ENCODE measurements at regions not wholly inside any gene's neighbourhood (a gene's known extent, or its start where the extent isn't known, plus 50 kb on each side); places are given as distances from the start of the nearest gene placed in this dataset.

DNA sequence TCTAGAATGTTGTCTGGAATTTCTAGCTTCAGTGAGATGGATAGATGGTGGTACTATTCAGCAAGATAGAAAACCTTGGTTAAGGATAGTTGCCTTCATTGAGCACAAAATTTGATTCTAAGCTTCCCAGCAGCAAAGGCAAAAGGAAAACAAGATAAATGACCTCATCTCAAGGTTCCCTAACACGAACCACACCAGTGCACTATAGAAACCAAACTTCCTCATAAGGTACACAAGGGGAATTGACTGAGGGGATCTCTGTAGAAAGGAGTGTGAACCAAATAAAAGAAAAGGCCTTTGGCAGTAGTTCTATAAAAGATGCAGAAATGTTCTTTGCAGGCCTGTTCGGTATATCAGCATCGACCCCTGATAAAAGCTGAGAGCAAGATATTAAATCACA lies 288.9 kb downstream of the SHQ1 start:
- DNase-seq, result no peak

DNA sequence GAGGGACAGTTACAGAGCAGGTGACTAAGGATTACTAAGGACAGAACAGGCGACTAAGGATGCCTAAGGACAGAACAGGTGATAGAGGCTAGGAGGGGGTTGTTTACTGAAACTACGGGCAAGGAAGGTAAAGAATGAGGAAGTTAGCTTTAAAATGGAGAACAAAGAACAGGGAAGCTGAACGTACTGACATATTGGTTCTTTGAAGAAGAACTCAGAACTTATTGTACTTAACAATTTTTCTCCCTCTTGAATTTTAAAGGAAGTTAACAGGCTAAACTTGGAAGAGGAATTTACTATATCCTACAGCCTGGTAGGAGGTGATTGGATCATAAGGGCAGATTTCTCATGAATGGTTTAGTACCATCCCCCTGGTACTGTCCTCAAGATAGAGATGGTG lies 290.2 kb downstream of the SHQ1 start:
- DNase-seq, result no peak

DNA sequence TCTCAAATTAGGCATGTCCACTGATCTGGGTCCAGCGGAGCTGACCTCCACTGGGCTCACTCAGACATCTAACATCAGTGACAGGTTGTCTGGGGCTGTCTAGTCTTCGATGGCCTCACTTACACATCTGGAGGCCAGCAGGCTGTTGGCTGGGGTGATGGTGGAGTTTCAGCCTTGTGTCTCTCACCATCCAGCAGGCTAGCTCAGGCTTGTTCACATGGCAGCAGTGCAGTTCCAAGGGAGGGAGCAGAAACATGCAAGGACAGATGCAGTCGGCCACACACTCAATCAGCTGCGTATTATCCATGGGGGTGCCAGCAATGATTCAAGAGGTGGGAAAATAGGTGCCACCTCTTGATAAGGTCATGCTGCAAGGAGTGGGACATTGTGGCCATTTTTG lies 292.5 kb downstream of the SHQ1 start:
- DNase-seq, result no peak

DNA sequence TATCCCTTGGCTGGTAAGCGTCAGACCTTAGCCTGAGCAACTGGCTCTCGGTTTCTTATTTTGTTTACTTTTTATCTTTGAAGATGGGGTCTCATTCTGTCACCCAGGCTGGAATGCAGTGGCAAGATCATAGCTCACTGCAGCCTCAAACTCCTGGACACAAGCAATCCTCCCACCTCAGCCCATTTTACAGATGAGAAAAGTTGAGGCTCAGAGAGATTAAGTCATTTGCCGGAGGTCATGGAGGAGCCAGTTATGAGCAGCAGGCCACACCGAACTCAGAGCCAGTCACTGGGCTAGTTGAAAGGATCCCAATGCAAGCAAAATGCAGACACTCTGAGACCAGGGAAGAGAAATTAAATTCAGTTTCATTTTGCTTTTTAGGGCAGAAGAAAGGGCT lies 293.6 kb downstream of the SHQ1 start:
- DNase-seq, result no peak

DNA sequence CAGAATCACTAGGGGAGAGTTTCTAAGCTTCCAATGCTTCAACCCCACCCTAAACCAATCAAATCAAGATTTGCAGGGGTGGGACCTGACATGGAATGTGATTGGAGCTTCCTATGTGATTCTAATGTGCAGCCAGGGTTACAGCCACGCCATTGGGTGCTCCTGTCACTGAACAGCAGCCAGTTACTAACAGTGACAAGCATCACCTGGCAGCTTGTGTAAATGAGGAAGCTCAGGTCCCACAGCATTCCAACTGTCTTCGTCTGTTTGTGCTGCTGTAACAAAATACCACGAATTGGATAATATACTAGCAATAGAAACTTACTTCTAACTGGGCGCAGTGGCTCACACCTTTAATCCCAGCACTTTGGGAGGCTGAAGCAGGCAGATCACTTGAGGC lies 294.9 kb downstream of the SHQ1 start:
- no peak for DNase-seq

DNA sequence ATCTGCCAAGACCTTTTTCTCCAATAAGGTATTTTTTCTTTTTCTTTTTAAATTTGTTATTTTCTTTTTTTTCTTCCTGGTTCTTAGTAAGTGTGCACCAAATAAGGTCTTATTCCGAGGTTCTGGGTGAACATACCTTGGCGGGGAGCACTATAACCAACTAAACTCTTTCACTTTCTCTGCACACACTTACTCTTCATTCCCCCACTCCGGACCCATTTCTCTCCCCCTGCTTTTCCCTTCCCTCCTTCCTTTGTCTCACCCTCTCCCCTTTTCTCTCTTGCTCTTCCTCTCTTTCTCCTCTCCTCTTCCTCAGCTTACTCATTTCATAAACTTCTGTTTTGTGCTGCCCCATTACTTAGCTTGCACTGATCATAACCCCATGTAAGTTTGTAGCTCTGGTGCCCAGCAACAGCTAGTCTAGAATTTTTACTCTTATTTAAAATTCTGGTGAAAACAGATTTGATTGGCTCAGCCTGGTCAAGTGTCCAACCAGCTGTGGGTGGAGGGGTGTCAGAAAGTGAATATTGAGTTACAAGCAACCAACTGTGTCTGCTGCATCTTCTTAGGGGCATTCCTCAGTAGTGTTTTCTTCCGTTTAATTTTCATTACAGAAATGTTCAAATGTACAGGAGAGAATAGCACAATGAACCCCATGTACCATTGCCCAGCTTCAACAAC lies 297.5 kb downstream of the SHQ1 start:
- DNase-seq, result no peak

DNA sequence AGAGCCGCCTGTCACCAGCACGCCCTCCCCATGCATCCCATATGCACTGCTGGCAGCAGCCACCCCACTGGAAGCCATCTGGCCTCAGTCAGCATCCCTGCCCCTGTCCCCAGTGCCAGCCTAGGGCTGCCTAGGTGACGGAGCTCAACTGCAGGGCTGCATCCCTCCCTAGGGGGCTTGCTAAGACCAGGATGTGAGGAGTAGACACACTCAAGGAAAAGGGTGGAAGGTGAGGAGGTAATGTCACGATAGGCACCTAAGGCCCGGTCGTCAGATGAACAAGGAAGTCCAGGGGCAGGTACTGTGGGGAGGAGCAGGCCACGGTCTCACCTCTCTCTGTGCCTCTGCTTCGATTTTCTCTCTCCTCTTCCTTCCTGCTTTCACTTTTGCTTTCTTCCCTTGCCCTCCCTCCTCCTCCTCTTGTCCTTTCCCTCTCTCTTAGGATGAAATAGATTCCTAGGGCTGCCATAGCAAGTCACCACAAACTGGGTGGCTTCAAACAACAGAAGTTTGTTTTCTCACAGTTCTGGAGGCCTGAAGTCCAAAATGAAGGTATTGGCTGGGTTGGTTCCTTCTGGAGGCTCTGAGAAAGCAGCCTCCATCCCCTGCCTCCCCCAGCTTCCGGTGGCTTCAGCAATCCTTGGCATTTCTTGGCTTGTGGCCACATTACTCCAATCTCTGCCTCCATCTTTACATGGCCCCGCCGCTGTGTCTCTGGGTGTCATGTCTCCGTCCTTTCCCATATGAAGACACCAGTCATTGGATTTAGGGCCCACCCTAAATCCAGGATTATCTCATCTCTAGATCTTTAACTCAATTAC lies 298.3 kb downstream of the SHQ1 start:
- DNase-seq, result no peak

DNA sequence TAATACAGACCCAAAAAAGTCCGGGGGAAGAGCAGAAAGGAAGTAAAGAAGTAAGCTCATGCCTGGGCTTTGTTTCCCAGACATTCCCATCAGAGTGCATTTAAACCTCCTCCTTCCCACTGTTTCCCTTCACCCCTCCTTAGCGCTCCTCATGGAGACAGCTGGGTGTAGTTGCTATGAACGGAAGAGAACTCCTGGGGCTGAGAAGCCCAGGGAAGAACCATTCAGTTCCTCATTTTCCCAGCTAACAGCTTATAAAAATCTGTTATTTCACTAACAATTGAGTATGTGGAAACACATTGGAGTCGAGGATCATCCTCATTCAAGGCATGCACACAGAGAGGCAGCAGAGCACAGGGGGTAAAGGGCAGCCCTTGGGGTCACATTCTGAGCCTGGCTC lies 299.3 kb downstream of the SHQ1 start:
- no peak for DNase-seq

DNA sequence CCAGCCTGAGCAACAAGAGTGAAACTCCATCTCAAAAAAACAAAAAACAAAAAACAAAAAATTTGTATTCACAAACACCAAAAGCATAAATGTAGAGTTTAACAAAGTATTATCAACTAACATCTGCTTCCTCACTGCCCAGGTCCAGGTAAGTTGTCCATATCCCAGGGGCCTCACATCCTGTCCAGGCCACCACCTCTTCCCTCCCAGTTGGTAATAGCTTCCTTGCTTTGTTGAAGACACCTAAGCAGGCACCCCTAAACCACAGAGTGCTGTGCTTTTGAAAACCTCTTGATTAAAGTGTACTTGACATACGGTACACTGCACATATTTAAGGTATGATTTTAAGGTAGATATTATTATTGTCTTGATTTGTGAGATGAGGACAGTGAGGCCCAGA lies 299.8 kb downstream of the SHQ1 start:
- DNase-seq, result no peak

DNA sequence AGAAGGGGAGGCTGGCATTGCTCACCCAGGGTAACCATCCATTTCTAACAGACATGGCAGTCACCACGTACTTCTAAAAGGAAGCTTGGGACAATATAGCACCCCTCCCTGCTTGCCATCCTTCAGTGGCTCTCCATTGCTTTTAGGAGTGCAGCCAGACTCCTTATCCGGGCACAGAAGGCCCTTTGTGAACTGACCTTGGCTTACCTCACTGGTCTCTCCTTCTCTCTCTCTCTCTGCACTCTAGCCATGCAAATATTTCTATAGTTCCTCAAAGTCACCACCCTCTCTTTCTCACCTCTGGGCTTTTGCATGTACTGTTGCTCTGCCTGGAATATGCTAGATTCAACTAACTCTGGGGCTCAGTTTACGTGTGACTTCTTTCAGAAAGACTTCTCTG lies 301.1 kb downstream of the SHQ1 start:
- no peak for DNase-seq

DNA sequence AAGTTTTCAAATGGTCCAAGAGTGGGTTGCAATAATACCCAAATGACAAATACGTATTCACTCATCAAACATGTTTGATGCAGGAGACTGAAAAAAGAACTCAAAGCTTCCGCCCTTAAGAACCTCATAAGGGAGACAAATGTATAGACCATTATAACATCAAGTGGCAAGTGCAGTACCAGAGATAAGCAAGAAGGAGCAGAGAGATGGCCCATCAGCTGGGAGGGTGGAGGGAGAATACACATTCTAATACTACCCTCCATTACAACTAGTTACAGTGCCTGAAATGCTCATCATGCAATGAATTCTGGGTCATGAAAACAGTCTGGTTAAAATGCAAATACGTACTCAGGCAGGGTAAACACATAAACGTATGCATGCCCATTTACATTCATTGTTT lies 304.0 kb downstream of the SHQ1 start:
- no peak for DNase-seq

DNA sequence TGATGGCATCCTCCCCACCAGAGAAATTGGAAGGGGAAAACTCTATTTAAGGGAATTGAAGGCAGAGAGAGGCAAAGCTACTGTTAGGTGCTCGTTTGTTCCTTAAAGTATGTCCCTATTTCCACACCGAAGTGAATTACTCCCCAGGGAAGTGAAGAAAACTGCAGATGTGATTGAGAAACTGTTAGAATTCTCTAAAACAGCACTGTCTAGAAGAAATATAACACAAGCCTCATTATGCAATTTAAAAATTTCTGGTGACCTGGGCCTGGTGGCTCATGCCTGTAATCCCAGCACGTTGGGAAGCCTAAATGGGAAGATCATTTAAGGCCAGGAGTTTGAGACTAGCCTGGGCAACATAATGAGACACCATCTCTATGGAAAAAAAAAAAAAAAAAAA lies 305.0 kb downstream of the SHQ1 start:
- no peak for DNase-seq

DNA sequence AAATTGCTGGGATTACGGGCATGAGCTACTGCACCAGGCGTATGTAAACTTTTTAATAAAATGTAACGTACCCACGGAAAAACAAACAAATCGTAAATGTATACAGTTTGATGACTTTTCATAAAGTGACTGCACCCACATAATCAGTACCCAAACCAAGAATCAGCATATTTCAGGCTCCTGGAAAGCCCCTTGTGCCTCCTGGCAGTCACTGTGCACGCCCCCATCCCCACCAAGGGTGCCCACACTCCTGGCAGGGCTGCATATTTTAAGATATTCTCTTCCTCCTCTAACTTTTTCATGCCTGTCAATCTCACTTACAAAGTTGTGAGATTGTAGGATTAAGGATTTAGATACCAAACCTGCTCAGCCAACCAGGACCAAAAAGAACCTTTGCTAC lies 305.5 kb downstream of the SHQ1 start:
- DNase-seq, result no peak

DNA sequence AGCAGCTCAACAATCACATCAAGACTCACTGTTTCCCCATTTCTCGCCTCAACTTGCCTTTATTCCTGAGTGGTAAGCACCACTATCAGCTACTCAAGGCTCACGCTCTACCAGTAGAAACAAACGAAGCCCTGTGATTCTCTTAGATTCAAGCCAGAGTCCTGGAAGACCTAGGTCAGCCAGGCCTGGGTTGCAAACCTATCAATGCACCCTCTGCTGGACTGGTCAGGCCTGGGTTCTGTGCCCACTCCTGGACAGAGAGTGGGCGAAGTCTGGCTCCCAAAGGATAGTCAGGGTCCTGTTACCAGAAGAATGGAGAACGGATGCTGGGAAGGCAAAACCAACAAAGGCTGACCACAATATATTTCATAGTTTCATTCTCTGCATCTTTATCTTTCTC lies 308.4 kb downstream of the SHQ1 start:
- no peak for DNase-seq

DNA sequence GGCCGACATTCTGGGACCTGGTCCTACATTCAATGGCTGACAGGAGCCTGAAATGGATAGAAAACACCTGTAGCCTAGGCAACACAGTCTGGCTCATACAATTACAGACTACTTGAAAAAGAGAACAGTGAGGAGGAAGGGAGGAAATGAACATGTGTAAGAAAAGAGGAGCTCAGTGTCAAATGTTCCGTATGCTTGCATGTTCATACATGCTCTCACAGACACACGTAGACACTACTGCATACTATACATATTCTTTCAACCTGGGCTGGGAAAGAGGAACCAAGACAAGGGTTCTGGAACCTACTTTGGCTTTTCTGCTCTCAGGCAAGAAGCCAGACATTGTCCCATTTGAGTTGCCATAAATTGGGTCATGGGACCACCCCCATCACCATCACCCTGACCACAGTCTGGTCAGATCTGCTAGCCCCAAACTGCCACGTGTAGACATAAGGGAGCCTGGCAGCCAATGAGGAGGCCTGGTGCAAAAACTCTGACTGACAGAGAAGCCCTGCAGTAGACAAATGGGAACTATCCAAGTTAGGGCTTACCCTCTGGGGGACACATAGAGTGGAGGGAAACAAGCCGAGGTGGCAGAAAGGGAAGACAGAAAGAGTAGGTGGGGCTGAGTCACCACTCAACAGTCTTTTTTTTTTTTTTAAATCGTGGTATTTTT lies 310.0 kb downstream of the SHQ1 start:
- peak; percentile 51 for DNase-seq

DNA sequence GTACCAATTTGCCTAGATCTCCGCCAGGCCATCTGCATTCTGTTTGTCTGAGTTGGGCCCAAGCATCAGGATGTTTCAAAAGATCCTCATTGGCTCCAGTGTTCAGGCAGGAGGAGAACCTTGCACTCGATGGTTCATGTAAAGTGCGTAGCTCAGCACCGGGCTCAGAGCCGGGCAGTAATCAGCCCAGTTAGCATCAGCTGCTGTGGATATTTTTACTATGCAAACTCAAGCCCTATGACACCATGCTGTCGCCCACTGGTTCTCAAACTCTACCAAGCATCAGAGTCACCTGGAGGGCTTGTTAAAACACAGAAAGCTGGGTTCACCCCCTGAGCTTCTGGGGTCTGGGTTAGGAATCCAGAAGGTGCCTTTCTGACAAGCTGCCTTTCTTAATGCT lies 310.8 kb downstream of the SHQ1 start:
- DNase-seq, result no peak

DNA sequence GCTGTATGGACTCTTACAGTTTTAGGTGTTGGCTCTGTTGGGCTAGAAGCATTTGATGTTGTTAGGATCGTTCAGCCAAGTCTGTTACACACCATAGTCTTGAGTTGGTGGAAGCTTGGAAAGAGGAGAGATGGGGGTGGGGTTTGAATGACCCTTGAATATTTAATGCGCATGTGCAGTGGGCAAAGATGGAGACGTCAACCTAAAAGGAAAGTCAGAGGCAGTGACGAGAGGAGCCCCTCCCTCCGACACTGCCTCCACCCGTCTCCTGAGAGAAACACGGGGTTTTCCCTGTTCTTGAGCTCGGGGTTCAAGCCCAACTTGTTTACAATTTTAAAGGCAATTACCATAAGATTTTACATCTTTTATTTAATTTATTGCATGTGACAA lies 311.4 kb downstream of the SHQ1 start:
- no peak for DNase-seq

DNA sequence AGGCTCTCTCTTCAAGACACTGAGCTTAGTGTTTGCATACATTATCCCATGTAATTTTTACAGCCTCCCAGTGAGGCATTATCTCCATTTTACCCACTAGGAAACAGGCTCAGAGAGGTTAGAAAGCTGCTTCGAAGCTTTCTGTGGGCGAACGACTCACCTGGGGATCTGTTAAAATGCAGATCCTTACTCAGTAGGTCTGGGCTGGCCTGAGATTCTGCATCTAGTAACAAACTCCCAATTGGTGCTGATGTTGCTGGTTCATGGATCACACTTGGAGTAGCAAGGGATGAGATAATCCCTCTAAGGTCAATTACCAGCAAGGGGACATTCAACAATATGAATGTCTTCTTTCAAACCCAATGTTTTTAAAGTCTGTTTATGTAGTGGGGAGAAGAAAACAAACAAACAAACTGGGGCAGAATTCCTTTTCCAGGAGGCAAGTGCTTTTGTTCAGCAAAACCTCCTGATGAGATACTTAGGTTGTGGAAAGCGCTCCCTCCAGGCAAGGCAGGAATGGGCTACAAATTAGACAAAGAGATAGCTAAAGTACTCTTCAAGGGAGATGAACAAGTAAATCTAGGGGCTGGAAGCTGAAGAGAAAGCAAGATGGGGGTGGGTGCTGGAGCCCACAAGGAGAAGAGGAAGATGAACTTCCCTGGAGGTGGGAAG lies 311.9 kb downstream of the SHQ1 start:
- no peak for DNase-seq

DNA sequence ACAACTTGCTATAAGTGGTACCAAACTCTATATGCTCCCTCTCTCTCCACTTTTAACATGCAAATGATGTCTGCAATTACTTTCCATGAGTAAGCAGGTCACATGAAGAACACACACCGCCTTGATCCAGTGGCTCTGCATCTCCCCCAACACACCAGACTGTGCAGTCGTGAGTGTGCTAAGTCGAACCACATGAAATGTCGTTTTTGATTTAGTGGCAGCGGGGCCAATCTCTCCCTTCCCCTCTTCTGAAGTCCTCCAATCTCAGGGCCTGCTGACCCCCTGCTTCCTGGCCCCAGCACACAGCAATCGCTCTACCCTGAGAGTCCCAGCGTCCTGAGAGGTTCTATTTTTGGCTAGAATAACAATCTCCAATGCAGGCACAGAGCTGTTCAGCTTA lies 312.5 kb downstream of the SHQ1 start:
- no peak for DNase-seq

DNA sequence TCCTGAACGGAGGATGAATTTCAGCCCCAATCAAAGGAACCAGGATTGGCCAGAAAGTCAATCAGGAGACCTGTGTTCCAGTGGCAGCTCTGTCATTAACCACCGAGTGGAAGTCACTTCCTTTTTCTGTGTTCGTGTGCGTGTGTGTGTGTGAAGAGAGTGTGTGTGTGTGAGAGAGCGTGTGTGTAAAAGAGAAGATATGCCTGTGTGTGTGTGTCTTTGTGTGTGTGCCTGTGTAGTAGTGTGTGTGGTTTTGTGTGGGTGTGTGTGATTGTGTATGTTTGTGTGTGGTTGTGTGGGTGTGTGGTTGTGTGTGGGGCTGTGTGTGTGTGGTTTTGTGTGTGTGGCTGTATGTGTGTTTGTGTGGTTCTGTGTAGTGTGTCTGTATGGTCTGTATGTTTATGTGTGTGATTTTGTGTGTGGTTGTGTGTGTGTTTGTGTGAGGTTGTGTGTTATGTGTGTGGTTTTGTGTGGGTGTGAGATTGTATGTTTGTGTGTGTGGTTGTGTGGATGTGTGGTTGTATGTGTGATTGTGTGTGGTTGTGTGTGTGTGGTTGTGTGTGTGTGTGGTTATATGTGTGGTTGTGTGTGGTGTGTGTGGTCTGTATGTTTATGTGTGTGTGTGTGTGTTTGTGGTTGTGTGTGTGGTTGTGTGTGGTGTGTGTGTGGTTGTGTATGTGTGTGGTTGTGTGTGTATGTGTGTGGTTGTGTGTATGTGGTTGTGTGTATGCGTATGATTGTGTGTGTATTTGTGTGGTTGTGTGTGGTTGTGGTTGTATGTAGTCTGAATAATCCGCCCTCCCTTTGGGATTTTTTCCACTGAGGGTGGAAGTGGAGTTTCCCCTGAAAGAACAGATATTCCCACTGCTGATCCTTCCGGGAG lies 314.4 kb downstream of the SHQ1 start:
- DNase-seq, result no peak

DNA sequence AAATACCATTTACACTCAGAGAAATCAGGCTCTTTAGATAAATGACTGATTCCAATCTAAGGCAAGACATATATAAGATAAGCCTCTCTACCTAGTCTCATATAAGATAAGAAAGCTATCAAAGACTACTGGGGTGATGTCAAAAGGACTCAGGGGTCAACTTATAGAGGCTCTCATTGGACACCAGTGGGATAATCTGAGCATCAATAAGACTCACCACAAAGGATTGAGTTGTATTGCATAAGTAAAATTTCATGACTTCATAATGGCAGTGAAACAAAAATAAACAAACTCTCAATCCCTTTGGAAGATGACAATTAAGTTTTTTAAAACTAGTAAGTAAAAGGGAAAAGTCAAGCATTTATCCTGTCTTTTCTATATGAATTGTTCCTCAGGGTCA lies 317.8 kb downstream of the SHQ1 start:
- DNase-seq, result no peak

DNA sequence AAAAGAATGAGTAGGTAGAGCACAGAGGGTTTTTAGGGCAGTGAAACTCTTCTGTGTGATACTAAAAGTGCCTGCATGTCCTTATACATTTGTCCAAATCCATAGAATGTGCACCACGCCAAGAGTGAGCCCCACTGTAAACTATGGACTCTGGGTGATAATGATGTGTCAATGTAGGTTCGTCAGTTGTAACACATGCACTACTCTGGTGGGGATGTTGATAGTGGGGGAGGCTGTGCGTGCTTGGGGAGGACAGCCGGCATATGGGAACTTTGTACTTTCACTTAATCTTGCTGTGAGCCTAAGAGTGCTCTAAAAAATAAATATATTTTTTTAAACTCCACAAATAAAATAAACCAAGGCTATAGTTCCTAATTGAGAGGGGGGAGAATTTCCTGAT lies 319.2 kb downstream of the SHQ1 start:
- DNase-seq, result no peak

Data from NCI-H1105 treated with DMSO at 0.1 percent for 48 hours (cell line).